GM21367 (cell line): ENCODE measurements at regions not wholly inside any gene's neighbourhood (a gene's known extent, or its start where the extent isn't known, plus 50 kb on each side); places are given as distances from the start of the nearest gene placed in this dataset.

Experiments
- ATAC-seq: cut with Tn5 transposase; IDR thresholded peaks from one replicate; pipeline ENCODE4 v1.9.1; 2021; ENCODE audit not compliant: unreplicated experiment

DNA sequence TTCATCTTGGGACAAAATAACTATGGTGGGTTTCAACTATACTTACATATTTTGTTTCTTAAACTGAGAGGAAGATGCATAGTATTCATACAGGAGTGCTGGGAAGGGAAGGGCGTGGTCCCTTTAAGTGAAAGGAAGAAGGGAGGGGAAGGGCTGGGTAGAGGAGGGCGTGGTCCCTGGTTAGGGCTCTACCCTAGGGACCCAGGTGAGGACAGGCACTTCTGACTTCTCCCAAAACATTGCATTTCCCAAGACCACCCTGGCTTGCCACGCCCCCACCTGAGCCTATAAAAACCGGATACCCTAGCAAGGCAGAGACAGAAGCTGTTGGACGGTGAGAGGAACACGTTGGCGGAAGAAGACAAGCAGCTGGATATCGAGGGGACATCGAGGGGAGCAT is 157.6 kb upstream of the PLXNA4 start:
- ATAC-seq, result no peak

DNA sequence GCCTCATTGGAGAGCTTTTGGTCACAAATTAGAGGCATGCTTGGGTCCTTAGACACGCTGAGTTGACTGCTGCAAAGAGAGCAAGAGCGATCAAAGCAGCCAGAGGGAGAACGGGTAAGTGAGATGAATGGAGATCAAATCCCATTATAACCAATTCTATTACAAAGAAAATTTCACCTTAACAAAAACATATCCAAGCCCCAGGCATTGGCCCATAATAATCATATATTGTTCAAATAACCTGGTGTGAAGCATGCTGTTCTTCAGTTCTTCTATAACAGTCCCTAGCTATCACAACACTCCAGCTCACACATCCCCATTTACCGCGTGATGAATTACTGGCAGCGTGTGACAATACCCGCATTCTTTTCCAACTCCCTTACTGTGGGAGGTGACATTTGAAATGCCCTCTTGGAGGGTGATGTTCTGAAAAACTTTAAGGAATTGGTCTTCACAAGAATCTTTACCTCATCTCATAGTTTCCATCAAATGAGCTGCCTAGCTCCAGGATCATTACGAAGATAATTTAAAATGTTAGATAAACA is 156.1 kb upstream of the PLXNA4 start:
- ATAC-seq, result no peak

DNA sequence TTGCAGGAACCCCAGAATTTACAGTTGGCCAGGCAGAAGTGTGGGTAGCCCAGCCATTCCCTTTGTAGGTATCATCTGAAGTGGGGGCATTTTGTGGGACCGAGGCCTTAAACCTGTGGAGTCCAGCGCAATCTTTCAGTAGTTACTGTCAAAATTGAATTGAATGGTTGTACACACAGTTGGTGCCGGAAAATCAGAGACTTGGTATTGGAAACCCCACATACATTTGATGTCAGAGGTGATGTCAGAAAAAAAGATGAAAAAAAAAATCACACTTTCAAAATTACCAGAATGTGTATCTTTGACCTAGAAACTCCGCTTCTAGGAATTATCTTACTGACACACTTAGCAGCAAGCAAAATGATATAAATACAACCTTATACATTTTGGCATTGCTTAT is 153.8 kb upstream of the PLXNA4 start:
- no peak for ATAC-seq

DNA sequence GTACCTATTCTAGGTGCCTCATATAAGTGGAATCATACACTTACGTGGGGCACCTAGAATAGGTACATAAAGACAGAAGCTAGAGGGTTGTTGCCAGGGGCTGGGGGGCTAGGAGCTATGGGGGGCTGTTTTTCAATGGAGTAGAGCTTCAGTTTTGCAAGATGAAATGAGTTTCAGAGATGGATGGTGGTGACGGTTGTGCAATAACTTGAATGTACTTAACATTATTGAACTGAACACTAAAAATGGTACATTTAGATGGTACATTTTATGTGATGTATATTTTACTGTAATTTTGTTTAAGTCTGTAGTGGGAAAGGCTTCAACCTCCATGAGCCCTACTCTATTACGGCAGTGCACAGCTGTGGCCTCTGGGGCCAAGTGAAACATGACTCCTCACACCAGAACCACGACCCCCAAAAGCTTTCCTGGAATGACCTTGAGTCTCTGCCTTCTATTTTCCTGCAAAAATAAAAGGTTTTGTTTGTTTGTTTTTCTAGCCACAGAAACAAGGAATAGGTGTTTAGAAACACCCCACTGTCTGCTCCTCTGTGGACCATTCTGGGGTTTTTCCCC is 147.3 kb upstream of the PLXNA4 start:
- ATAC-seq, result no peak

DNA sequence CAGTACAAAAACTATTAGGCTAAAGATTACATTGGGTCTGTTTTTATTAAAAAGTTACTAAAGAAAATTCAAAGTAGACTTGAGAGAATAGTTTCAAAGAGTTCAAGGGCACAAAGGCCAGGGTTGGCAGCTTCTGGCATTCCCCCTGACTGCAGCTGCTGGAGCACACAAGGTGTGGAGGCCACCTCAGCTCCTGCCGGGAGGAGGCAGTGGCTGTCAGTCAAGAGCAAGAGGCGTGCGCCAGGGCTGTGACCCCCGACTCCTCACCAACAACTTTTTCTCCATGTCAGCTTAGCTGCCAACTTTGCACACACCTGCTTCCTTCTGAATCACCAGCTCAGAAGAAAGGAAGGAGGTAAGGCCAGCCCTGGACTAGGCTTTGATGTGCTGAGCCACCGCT is 144.6 kb upstream of the PLXNA4 start:
- ATAC-seq, result no peak

DNA sequence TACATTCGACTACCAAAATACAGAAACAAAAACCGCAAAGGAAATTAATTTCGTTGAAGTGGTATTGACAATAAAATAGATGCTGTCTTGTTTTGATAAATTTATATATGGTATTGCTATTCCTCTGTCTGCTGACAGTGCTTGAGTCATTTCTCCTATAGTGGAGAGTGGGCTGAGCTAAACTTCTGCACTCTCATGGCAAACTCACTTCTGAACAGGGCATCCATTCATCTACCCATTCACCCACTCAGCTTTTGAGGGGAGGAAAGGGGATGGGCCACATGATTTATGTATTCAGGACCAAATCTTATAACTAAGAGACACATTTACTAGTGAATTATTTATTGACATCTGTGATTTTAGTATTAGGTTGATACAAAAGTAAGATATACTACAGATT is 137.6 kb upstream of the PLXNA4 start:
- no peak for ATAC-seq

DNA sequence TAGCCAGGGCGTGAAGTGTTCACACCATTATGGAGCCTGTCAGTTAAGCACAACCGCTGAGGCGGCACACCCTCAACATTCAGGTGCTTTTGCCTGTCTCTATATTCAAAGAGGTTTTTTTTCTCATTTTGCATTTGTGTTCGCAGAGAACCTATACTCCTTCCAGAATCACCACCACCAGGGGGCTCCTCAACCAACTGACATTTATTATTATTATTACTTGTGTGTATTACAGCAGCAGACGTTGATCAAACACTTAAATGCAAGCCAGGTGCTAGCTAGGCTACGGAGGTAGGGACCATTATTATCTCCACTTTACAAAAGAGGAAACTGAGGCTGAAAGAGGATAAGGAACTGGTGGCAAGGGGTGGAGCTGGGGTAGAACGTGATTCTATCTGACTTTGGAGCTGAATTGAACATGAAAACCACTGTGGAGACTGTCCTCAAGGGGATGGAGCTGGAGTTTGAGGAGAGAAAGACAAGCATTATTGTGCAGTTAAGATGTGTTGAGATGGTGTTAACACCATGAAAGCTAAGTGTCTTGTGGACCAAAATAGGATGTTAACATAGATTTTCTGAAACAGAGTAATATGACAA is 133.8 kb upstream of the PLXNA4 start:
- no peak for ATAC-seq

DNA sequence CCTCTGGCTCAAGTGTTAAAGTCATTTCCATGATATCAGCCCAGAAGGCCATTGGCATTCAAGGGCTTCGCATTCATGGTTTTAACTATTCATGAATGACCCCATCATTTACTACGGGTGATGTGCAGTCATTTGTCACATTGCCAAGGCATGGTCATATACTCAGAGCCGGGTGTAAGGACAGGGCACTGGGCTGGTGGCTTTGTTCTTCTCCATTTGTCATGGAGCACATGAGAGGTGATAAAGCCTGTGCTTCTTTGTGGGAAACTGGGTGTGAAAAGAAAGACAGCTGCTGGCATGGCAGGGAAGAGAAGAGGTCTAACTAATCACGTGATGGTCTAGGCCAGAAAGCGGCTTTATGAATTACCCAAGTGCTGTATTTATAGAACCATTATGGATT is 132.2 kb upstream of the PLXNA4 start:
- ATAC-seq, result no peak

DNA sequence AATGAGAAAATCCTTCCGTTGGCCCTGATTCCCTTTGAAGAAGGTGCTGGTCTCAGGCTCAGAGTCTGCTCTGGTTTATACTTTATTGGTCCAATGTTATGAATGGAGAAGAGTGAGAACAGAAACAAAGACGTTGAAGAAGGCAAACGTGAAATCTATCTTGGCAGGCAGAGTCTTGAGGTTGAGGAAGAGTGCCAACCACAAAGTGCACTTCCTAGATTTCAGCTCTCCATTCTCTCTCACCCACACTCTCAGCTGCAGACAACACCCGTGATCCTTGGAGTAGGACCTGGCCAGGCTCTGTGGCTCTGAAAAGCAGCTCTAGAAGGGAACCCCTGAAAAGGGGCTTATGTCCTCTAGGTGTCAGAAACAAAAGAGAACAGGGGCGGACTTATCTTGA is 128.9 kb upstream of the PLXNA4 start:
- no peak for ATAC-seq

DNA sequence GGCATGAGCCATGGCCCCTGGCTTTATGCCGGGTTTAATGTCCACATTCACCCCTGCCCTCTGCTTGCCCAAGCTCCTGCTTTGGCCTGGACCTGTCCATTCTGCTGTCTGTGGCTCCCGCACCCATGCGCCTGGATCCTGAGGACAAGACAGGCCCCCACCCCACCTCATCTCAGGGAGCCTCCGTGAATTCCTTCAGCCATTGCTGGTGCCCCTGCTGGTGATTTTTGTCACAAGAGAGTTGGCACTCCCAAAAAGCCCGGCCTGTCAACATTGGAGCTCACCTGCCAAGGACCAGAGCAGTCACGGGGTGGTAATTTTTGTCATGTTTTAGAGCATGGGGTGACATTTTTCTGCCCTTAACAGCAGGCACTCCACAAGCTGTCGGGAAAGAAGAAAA is 127.5 kb upstream of the PLXNA4 start:
- no peak for ATAC-seq

DNA sequence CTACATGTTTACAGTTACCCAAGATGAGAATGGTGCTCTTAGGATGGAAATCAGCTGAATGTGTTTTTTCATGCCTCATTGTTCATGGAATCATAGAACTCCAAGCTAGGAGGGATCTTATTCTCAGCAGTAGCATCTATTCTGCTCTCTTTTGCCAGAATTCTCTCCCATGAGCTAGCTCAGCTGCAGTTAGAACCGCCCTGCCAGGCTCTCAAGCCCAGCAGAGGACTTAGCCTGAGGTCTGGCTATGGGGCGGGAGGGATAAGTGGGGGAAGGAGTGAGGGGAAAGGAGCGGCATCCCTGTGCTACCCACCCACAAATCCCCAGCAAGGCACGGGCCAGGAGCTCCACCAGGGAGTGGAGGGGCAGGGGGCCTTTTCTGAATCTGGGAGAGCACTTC is 120.7 kb upstream of the PLXNA4 start:
- ATAC-seq, result no peak

DNA sequence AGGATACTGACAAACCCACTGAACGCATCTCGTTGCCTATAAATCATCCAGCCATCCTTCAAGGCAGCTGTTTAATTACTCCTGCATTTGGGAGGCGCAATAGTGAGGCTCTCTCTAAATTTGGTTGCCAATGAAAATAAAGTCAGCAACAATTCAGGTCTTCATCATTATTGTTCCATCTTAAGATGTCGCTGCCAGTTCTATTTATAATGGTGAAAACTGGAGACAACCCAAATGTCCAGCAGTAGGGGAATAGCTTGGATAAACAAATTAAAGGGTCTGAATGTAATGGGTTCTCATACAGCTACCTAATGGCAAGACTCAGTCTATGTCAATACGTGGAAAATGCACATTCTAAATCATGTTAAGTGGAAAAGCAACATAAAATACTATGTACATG is 120.1 kb upstream of the PLXNA4 start:
- no peak for ATAC-seq

DNA sequence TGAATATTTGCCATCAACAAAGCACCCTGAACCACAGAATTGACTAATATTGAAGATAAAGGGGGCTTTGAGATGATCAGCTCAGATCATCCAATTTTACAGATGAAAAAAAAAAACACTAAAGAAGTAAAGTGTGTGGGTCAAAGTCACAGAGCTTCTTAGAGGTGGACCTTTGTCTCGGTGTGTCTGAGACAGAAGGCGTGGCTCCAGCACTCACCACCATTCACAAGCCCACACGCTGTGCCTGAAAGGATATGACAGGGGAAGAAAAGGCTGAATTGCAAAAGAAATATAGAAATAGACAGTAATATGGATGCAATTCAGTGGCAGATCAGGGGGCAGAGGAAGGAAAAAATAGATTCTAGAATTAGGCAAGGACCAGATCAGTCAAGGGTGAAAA is 114.9 kb upstream of the PLXNA4 start:
- ATAC-seq, result no peak

DNA sequence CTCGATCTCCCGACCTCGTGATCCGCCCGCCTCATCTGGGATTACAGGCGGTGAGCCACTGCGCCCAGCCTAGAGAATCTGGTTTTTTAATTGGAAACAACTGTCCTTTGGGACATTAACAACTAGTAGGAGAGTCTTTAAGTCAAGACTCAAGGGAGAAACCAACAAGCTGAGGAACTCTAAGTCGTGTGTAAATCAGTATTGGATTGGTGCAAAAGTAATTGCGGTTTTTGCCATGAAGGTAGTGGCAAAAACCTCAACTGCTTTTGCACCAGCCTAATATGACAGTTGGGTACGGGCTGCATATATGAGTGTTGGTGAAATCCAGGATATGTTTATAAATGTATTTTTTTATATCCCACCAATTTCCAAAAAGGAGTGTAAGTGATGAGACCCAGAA is 113.9 kb upstream of the PLXNA4 start:
- no peak for ATAC-seq

DNA sequence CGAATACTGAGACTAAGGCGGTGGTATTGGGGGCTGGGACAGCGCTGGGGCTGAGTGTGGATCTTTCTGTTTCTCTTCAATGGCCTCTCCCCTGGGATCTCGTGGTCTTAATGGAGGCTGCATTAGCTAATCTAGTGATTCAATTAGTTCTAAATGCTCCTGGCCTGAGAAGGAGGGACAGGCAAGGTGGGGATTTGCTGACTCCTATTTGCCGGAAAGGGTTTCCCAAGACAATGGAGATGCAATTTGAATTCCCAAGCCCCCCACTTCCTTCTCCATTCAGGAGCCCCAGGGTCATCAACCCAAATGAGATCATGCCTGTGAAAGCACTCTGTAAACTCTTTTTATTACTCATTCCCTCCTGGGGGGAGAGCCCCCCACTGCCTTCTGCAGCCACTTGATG is 111.7 kb upstream of the PLXNA4 start:
- no peak for ATAC-seq

DNA sequence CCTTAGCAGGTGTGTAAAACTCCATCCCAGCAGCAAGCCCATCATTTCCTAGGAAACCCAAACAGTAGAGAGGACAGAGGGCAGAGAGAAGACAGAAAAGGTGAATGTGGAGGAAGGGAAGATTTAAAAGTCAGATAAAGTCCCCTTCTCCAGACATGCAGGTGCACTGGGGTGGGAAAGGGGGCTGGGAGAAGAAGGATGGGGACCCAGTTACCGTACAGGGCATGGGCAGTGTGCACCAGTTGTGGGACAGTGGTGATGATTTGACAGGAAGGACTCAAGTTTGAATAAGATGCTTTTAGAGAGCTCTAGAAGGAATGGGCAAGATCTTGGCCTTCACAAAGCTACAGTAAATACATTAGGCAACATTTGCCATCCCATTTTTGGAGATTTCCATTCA is 110.7 kb upstream of the PLXNA4 start:
- no peak for ATAC-seq

DNA sequence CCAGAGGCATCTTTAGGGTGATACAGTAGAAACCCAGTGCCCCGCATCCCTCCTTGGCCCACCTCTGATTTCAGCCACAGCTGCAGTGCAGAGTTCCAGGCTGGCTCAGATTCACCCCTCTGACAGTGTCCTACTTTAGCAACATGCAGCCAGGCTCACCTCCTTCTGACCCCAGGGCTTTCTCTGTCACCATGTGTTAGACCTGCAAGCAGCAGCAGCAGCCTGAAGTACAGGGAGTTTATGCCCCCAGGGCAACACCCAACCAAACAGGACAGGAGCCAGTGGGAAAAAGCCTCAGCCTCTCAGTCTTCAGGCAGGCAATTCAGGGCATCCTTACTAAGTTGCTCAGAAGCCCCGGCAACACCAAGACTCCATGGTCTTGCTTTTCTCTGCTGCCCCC is 109.0 kb upstream of the PLXNA4 start:
- ATAC-seq, result no peak

DNA sequence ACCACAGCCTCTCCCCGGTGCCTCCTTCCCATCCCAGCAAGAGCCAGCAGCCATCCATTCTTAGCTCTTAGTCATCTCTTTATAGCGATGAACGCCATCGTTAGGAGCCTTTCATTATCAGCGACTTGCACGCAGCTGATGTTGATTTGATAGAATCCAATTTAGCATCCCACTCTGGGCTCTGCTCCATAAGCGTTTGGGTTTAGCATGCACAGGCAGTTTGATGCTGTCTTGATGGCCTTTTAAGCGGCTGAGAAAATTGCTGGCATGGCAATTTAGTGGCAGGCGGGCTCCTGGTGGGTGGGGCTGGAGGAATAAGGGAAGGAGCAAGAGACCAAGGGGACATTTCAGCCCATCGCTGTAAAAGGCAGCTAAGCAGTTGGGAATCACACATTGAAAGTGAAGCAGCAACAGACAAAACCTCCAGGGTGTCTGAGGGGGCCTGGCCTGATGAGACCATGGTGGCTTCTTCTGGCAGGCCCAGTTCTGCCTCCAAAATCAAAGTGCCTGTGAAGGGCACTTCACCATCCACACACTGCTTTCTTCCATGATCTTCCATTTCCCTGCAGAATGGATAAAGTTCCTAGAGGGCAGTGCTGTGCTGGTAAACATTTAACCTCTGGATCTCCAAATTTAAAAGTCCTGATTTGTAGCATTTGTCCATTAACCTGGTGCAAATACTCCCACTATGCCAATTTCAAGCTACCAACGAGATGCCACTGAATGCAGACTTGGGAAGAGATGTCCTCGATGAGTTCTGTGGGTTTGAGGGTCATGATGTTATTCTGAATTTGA is 107.8 kb upstream of the PLXNA4 start:
- no peak for ATAC-seq

DNA sequence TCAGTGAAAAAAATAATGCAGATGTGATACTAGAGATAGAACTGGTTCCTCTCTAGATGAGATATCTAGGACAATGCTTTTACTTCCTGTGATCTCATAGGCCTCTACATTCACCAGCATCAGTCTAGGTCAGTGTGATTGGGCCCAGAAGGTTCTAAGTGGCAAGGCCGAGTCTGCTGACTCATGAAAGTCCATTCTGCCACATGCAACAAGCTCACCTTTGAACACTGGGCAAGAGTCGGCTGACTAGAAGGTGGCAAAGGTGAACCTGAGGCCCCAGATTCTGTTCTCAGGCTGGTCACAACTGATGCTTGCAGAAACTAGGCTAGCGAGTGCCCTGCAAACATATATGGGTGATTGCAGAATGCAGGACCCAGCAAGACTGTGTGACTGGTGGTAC is 105.7 kb upstream of the PLXNA4 start:
- ATAC-seq, result no peak

DNA sequence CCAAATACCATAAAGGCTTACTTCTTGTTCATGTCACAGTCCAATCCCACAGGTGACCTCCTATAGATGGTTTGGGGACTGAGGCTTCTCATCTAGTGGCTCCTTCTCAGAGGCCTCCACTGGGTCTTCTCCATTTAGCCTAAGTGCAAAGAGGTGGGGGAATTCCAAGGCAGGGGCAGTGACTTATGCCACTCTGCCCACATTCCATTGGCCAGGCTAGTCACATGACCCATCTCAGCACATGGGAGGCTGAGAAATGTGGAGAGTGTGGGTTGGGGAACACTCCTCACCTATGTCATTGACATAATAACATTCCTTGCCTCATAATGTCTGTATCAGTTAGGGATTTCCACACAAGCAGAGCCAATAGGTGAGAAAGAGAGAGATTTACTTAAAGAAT is 104.3 kb upstream of the PLXNA4 start:
- ATAC-seq, result no peak

DNA sequence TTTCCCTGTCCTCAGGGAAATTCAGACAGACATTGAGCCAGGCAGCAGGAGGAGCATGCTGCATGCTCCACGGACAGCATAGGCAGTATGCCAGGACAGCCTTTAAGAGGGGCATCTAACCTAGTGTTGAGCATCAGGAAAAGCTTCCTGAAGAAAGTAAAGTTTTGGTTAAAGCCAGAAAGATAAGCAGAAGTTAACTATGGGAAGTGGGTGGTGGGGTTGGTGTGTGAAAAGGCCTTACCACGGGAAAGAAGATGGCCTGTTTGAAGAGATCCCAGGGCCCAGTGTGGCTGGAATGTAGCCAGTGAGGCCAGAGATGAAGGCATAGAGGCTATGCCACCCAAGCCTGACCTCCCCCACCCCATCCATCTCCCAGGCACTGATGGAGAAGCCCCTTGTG is 102.4 kb upstream of the PLXNA4 start:
- ATAC-seq, result no peak

DNA sequence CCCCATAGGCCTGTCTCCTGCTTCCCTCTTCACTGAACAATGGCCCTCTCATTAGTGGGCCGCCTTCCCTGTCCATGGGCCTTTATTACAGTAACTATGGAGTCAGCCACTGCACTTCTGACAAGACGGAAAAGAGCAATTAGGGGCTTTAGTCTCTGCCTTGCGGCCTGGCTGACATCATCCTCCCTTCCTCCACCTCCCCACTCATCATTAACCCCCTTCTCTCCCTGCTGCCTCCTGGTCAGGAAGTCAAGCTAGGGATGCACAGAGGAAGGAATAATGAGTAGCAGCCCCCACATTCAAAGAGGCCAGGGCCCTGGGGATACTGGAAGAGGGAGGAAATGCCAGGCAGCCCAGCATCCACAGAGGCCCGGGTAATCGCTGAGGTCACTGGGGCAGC is 101.6 kb upstream of the PLXNA4 start:
- ATAC-seq, result no peak
